ENCODE measurements at regions not wholly inside any gene's neighbourhood (a gene's known extent, or its start where the extent isn't known, plus 50 kb on each side); places are given as distances from the start of the nearest gene placed in this dataset.

- TF ChIP-seq, protein P1, sequence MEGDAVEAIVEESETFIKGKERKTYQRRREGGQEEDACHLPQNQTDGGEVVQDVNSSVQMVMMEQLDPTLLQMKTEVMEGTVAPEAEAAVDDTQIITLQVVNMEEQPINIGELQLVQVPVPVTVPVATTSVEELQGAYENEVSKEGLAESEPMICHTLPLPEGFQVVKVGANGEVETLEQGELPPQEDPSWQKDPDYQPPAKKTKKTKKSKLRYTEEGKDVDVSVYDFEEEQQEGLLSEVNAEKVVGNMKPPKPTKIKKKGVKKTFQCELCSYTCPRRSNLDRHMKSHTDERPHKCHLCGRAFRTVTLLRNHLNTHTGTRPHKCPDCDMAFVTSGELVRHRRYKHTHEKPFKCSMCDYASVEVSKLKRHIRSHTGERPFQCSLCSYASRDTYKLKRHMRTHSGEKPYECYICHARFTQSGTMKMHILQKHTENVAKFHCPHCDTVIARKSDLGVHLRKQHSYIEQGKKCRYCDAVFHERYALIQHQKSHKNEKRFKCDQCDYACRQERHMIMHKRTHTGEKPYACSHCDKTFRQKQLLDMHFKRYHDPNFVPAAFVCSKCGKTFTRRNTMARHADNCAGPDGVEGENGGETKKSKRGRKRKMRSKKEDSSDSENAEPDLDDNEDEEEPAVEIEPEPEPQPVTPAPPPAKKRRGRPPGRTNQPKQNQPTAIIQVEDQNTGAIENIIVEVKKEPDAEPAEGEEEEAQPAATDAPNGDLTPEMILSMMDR (IDR thresholded peaks at IDR 0.05): no peak
- TF ChIP-seq POLR2A (IDR thresholded peaks at IDR 0.05): no peak
These were observed 273.4 kb upstream of the SORCS1 start for GRCh38 chr10:107437921-107438320.

Data from heart left ventricle (tissue), 13 donors.